T-helper 1 cell (primary cell): ENCODE measurements at regions not wholly inside any gene's neighbourhood (a gene's known extent, or its start where the extent isn't known, plus 50 kb on each side); places are given as distances from the start of the nearest gene placed in this dataset.

ENCODE experiments used
- DNase-seq, 5 donors: peaks; one replicate each; pipeline ENCODE4 v3.0.0-alpha.2; 2012 to 2020

DNA sequence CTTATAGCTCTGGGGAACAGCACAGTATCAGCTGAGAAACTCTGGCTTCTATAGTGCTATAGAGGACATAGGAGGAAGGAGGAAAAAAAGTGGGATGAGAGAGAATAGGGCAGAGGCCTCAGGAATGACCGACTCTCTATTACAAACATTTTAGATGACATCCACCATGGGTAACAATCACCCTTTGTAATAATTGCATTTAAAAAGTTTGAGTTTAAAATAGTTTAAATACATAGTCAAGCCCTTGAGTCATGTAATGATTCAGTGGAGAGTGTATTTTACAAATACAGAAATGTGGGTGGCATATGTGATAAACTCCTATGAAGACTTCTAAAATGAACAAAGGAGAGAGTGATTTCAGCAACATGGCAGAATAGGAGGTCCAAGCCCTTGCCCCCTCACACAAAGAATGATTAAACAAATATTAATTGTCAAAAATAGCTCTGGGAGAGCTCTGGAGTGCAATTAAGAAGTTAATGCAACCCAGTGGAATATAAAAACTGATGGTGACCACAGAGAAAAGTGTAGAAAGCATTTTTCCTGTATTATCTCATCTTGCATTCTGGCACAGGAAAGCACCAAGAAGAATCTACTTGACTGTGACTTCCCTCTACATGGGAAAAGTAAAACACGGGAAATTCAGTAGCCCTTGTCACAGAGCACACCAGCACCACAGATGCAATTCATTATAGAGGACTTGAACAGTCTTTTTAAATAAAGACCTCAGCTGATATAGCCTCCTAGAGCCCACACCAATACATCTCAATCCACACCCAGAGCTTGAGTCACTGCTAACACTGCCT lies 569.0 kb upstream of the SORCS1 start:
- DNase-seq, result no peak

DNA sequence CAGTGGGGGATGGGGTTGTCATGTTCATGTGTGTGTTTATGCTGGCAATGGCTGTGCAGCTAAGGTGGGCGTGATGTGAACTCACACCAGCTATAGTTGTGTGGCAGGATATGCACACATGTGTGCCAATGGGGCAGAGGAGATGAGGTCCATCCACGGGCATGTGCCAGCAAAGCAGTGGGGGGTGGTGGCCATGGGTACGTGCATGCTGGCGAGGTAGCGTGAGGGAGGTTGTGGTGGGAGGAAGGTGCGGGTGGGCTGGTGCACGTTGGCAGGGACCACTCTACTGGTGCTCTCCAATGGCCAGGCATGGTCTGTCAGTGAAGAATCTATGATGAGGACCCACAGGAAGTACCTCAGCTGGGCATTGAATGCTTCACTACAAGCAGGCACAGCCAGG lies 567.5 kb upstream of the SORCS1 start:
- DNase-seq, result no peak

DNA sequence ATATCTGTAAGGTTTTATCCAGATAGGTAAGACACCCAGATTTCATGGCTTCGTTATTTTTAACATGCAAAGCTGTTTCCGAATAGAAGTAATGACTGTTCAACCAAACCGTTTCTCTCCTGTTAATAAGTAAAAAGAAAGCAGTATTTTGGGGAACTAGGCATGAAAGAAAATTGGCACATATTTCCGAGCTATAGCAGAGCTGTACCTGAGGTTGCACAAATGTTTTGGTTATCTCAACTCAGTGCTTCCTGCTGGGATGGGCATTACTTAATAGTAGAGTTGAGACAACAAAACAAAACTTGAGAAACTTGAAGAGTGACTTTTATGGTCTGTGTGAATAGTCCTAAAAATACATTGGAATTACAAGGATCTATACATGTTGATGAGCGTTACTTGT lies 564.3 kb upstream of the SORCS1 start:
- no peak for DNase-seq

DNA sequence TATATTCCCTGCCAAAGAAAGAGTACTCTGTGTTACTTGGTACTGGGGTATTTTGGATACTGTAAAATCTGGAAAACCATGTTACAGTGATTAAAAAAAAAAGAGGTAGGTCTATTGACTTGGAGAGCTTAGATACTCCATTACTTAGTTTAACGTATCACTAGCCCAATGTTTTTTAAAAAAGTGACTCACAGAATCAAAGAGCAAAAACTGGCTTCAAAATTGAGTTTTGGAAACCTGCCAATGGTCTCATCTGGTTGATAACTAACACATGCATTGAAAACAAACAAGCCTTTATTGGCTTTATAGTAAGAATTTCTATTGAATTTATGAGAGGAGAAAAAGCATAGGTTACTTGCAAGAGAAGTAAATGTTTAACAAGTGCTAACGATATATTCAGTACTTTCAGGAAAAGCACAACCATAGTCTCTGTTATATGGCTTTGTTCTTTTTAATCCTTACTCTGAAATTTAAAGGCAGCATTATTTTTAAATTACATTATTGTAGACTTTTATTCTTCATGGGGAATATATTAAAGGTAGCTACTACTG lies 563.3 kb upstream of the SORCS1 start:
- no peak for DNase-seq

DNA sequence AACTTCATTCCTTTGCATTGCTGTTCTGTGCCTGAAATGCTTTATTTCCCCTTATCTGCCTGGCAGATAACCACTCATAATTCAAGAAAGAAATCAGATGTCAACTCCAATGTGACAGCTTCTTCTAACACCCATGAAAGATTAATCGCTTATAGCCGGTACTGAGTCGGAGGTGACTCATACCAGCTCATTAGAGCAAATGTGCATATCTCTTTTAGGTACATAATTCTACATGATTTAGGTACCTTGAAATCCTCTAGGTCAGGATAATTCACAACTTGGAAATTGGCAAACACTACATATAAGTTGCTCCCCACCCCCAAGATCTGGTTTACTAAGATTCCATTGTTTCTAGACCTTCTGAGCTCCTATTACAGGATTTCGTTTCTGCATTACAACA lies 554.4 kb upstream of the SORCS1 start:
- no peak for DNase-seq

DNA sequence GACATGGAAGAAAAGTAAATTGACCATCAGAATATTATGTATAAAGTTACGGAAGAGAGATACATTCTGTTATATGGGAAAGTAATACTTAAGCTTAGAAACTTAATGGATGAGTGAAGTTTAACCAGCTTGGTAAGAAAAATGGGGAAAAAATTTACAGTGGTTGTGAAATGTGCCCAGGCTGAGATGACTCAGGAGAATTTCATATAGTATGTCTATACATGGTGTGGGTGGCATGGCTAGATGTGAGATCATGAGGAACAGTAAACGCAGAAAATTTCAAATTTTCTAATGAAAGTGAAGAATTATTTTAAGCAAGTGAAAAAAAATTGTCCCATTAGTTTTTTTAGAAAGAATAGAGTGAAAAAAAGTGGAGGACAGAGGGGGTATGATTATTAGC lies 552.5 kb upstream of the SORCS1 start:
- DNase-seq, result no peak

DNA sequence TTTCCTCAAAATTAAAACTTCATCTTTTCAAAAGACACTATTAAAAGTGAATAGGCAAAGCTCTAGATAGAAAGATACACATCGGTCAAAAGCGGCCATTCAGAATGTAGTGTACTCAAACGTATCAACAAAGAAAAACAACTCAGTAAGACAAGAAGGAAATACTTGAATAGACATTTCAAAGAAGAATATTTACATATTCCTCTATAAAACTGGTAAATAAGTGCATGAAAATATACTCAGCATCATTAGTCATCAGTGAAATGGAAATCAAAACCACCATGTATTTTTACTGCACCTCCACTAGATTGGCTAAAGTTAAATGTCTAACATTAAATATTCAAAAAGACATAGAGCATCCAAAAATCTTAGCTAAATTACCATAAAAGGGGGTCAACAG lies 551.1 kb upstream of the SORCS1 start:
- no peak for DNase-seq

DNA sequence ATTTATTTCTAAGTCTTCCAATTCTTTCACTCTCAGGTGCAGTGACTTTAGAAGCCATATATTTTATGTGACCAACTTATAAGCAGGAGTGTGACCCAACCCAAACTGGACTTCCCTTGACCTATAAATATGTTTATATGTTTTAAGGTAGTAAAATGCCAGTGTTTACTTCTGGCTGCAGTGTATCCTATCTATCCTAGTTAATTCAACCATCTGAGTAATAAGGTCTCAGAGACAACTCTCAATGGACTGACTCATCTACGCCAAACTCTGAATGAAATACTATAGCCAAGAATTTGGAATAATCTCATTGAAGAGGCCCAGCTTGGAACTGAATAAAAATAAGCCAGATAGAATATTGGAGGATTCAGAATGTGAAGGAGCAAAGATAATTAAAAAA lies 544.5 kb upstream of the SORCS1 start:
- DNase-seq, result no peak

DNA sequence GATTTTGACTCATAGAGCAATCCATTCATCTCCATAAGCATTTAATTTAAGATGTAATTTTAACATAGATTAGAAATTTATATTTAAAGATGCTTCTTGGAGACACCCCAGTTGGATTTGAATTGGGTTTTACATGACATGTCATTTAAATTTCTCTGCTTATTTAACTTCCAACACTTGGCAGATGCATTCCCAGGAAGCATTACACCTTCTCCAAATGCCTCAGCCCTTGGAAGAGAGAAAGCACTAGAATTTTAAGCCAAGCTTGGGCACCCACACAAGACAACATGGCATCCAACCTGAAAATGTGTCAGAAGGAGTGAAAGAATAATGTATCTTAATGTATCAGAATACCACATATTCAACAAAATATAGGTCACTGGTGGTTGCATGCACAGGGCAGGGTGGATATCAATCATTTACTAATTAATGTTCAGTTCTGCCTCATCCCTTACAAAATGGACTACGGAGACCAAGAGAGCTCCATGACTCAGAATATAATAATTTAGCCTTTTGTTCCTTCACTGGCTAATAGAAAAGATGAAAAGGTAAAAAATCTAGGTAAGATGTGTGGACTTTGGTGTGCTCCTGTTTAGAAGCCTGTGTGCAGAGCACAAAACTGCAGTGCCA lies 541.7 kb upstream of the SORCS1 start:
- DNase-seq, result no peak

DNA sequence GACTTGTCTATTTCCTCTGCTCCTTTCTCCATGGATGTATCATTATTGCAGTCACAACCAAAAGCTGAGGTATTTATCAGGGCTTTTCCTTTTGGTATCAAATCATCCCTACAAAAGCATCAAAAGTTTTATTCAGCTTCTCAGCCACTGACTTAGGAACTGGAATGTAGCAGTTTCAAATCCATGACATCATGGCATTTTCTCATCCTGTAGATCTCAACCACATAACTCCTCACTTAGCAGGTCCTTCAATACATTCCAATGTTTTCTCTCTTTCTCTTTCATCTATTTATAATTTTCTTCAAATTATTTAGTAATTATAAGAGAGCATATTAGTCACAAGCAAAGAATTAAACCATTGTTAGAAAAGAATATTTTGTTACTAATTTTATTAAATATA lies 537.4 kb upstream of the SORCS1 start:
- DNase-seq, result no peak

DNA sequence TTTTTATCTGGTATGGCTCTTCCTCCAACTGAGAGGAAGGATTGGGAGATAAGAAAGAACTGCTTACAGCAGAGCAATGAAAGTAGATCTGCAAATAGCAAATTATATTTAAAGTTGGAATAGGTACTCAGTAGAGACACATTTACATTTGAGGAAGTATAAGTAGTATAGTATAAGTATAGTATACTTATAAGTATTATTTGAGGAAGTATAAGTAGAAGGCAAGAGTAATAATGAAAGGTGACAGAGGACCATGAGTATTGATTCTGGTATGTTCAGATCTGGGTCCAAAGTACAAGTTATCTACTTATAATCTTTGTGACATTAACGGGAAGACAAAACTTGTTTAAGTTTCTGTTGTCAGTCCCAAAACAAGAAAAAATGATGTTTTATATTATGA lies 527.6 kb upstream of the SORCS1 start:
- DNase-seq, result no peak

DNA sequence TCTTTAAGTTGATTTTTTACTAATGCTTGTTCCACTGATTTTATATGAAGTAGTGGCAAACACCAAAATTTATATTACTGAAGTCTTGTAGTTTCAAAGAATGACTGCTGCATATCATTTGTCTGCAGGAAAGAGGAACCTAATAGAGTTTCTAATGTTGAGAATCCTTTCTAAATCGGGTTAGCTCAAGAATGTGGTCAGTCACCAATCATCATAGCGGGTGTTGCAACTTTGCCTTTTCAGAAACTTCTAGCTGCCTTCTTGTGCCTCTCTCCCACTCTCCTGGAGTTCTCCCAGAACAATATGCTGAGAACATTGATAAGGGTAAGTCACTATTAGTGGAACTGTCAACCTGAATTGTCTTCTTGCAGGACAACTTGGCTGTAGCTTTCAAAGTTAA lies 524.8 kb upstream of the SORCS1 start:
- DNase-seq, result no peak

DNA sequence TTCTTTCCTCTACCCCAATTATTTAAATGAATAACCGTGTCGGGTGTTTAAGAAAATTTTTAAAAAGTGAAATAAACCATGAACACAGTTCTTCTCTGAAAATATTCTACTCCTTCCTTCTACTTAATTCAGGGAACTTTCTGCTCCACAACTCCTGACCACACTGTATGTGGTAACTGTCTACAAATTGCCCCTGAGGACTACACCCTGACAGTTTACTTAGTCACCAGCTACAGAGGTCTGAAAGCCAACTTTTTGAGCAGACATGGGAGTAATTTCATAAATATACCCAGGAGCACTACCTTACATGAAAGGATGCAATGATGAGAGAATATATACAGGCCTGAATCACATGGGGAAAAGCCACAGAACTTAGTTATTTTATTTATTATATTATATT lies 523.2 kb upstream of the SORCS1 start:
- no peak for DNase-seq

DNA sequence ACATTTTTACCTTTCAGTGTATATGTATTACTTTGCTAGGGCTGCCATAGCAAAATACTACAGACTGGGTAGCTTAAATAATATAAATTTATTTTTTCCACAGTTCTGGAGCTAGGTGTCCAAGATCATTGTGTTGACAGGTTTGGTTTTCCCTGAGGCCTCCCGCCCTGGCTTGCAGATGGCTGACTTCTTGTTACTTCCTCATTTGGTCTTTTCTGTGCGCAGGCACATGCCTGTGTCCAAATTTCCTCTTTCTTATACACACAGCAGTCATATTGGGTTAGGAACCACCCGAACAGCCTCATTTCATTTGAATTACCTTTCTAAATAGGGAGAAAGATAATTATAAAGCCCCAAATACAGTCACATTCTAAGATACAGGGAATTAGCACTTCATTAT lies 521.6 kb upstream of the SORCS1 start:
- no peak for DNase-seq

DNA sequence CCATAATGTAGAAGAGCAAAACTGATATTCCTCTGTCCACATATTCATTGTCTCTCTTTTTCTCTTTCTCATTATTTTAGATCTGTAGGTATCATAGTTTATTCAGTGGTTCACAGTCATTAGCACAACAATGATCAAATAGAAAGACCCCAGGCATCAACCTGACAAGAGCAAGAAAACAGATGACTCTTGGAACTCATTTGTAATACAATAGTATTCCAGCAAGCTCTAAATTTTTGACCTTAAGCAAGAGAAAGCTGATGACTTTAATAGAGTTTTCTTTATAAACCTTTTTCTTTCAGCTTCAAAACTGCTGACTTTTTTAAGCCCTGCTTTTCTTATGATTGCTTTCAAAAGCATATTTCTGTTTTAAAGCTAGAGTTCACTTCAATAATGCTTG lies 507.5 kb upstream of the SORCS1 start:
- DNase-seq, result no peak

DNA sequence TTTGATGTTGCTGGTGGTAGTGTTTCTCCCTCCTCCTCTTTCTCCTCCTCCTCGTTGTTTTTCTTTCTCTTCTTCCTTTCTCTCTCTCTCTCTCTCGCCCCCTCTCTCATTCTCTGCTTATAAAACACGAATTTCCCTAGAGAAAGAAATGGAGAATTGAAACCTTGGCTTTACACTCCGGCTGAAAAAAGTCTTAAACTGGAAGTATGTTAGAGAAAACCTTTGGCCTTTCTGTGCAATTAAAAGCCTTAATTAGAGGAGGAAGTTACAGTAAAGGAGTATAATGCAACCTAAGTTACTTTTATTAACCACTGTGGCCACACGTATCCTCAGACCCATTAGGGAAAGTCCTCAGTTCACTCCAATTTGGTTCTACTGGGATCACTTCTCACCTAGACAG lies 501.7 kb upstream of the SORCS1 start:
- no peak for DNase-seq

DNA sequence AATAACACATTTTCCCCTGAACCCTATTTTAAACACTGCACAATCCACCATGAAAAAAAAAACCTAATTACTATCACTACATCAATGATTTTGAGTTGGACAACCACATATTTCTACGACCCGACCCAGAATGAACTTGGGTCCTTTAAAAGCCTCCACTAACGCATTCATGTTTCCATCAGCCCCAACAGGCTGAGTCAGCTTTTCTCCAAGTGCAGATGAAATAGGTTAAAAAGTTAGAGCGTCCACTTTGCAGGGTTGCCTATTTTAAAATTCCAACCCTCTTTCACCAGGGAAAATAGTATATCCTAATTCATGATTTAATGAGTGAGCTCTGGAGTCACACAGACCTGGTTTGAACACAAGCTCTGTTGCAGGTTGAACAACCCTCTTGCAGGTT lies 501.0 kb upstream of the SORCS1 start:
- DNase-seq, result no peak

DNA sequence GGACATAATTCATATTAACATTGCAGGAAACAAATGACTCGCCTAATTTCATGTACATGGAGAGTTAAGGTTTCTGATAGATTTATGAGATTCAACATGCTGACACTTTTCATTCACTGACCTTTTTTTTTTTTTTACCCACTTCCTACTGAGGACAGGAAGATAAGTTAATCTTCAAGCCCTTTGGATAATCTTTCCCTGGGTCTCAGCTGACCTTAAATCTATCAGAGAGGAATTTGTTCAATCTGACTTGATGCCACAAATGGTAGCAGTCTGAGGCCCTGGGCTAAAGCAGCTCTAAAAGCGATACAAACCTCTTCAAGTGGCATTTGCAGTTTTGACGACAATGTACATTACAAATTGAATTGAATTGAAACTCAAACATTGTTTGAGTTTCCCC lies 493.3 kb upstream of the SORCS1 start:
- DNase-seq, result no peak

DNA sequence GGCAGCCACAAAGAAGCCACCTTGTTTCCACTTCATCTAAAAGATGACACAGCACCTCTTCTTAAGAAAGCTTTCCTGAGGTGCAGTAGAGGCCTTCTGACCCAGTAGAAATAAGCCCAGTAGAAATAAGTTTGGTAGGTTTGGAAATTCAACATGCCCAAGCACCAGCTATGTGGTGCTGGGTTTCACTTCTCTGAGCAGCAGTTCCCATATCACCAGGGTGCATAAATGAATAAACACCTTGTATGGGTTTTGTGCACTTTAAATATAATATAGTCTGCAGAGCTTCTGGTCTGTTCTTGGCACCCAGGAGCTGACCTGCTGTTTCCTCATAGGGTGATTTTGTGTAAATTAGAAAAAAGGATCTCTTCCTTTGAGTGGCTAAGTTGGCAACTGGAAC lies 492.4 kb upstream of the SORCS1 start:
- DNase-seq, result no peak

DNA sequence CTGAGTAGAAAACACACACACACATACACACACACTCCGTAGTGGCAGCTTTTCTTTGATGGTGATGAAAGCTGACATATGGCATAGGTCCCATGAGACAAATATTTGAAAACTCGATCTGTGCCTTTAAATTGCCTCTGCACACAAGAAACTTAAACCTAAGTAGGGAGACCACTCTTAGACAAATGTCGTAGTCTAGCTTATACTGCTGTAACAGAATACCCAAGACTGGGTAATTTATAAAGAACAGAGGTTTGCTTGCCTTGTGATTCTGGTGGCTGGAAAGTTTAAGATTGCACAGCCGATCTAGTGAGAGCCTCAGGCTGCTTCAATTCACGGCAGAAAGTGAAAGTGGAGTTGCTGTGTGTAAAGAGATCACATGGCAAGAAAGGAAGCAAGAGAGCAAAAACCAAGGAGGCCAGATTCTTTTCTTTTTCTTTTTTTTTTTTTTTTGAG lies 489.4 kb upstream of the SORCS1 start:
- no peak for DNase-seq

DNA sequence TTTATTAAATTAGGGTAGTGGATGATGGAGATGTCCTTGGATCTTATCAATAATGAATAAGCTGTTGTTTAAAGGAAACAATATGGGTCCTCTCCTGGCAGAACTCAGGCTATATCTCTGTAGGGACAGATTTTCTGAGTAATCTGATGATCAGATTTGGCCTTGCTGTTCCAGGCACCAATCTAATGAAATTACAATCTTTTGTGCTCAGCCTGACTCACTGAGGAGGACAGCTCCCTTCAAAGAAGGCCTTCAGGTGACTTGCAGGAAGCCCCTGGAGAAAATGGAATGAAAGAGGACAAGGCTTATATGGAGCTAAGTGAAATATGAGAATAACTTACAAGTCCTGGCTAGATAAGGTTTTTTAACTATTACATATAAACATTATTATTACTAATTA lies 486.4 kb upstream of the SORCS1 start:
- DNase-seq, result no peak

DNA sequence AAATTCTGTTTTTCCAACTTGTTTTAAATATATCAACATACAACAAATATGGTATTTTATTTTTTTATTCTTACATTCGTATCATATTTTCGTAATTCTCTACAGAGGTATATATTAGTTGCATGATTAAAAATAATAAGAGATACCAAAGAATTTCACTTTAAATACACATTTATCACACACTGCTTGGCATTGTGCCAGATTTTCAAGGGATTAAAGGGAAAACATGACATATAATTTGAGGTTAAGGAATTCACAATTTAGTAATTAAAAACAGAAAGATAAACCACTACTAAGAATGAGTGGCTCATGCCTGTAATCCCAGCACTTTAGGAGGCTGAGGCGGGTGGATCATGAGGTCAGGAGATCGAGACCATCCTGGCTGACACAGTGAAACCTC lies 484.7 kb upstream of the SORCS1 start:
- no peak for DNase-seq

DNA sequence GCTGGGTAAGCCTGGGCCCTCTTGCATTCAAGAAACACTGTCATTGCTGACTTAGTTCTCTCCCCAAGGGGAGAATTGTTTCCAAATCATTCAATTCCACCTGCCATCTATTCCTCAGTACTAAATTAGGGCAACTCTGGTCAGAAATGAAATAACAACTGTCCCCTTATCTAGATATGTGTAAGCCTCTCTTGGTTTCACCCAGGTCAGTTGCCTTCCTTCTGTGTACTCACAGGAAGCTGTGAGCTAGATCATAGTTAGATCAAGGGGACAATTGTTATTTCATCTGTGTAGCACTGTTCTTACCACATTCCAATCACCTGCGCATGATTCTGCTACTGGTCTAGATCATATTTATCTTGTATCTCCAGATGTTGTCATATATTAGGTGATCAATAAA lies 483.0 kb upstream of the SORCS1 start:
- no peak for DNase-seq

DNA sequence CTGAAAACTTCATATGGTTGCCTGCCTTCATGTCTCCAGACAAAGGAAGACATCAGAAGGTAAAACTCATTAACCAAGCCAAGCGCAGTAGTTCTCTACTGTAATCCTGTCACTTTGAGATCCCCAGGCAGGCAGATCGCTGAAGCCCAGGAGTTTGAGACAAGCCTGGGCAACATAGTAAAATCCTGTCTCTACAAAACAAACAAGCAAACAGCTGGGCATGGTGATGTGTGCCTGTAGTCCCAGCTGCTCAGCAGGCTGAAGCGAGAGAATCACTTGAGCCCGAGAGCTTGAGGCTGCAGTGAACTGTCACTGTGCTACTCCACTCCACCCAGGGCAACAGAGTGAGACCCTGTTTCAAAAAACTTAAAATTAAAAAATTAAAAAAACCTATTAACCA lies 467.4 kb upstream of the SORCS1 start:
- no peak for DNase-seq

DNA sequence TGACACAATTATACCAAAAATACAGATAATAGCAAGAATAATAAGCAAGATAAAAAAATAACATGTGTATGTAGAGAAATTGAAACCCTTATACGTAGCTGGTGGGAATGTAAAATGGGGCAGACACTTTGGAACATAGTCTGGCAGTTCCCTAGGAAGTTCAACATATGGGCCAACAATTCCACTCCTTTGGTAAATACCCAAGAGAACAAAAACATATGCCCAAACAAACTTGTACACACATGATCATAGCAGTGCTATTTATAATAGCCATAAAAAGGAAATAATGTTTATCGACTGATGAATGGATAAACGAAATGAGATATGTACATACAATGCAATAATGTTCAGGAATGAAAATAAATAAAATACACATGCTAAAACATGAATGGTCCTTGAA lies 462.4 kb upstream of the SORCS1 start:
- DNase-seq, result no peak
